BLaER1 (cell line): ENCODE measurements at regions not wholly inside any gene's neighbourhood (a gene's known extent, or its start where the extent isn't known, plus 50 kb on each side); places are given as distances from the start of the nearest gene placed in this dataset.
"Not testable (repeated sequence)": the region's sequence is repeated elsewhere in the genome, so short reads cannot be mapped to it uniquely, and the experiment has no call there.

ENCODE experiments used
- H3K27ac ChIP-seq: shearing (Covaris generic); formaldehyde crosslinking; 2 replicates; pipeline ENCODE4 v1.8.1; 2022
- H3K27me3 ChIP-seq: shearing (Covaris generic); formaldehyde crosslinking; 2 replicates; pipeline ENCODE4 v1.8.1; 2022
- H3K36me3 ChIP-seq: shearing (Covaris generic); formaldehyde crosslinking; 2 replicates; pipeline ENCODE4 v1.8.1; 2022
- H3K4me1 ChIP-seq: shearing (Covaris generic); formaldehyde crosslinking; 2 replicates; pipeline ENCODE4 v1.8.1; 2022
- H3K4me2 ChIP-seq: shearing (Covaris generic); formaldehyde crosslinking; 2 replicates; pipeline ENCODE4 v1.8.1; 2022
- H3K4me3 ChIP-seq: shearing (Covaris generic); formaldehyde crosslinking; 2 replicates; pipeline ENCODE4 v1.8.1; 2022
- H3K9ac ChIP-seq: shearing (Covaris generic); formaldehyde crosslinking; 2 replicates; pipeline ENCODE4 v1.8.1; 2022
- H3K9me3 ChIP-seq: shearing (Covaris generic); formaldehyde crosslinking; 2 replicates; pipeline ENCODE4 v1.8.1; 2022
- H4K20me1 ChIP-seq: shearing (Covaris generic); formaldehyde crosslinking; 2 replicates; pipeline ENCODE4 v1.8.1; 2022
- Cebpa-rat ChIP-seq: shearing (Covaris generic); IDR thresholded peaks from 2 replicates; pipeline ENCODE4 v1.8.1; 2022

- TF ChIP-seq Cebpa-rat = no peak
- H4K20me1 ChIP-seq = no peaks in the 10 kb centered on the region
- H3K4me3 ChIP-seq = no peak overlapping the region
- no peaks in the 10 kb centered on the region for H3K4me1 ChIP-seq
- peaks cover 67% of the 10 kb centered on the region for H3K27me3 ChIP-seq
- no peak overlapping the region for H3K9ac ChIP-seq
- no peaks in the 10 kb centered on the region for H3K9me3 ChIP-seq
- no peak overlapping the region for H3K27ac ChIP-seq
- no peak overlapping the region for H3K4me2 ChIP-seq
- H3K36me3 ChIP-seq = no peaks in the 10 kb centered on the region
Measured at GRCh38 chrX:87003031-87003430, 514.6 kb upstream of the KLHL4 start.

- H3K9me3 ChIP-seq = no peaks in the 10 kb centered on the region
- no peak for TF ChIP-seq Cebpa-rat
- no peaks in the 10 kb centered on the region; the same call in 1 of the 2 replicates for H4K20me1 ChIP-seq
- no peak overlapping the region for H3K9ac ChIP-seq
- no peaks in the 10 kb centered on the region for H3K36me3 ChIP-seq
- no peak overlapping the region for H3K4me3 ChIP-seq
- H3K27me3 ChIP-seq = peaks cover 74% of the 10 kb centered on the region
- H3K4me2 ChIP-seq = no peak overlapping the region
- H3K4me1 ChIP-seq = no peaks in the 10 kb centered on the region
- no peak overlapping the region for H3K27ac ChIP-seq
Measured at GRCh38 chrX:87005183-87005582, 512.4 kb upstream of the KLHL4 start.

- no peaks in the 10 kb centered on the region for H3K4me1 ChIP-seq
- H3K27me3 ChIP-seq = peaks cover 74% of the 10 kb centered on the region
- H3K36me3 ChIP-seq = no peaks in the 10 kb centered on the region
- no peaks in the 10 kb centered on the region for H3K9me3 ChIP-seq
- H3K9ac ChIP-seq = no peak overlapping the region
- H4K20me1 ChIP-seq = no peaks in the 10 kb centered on the region; the same call in 1 of the 2 replicates
- no peak overlapping the region for H3K4me3 ChIP-seq
- no peak for TF ChIP-seq Cebpa-rat
- H3K27ac ChIP-seq = no peak overlapping the region
- no peak overlapping the region for H3K4me2 ChIP-seq
Measured at GRCh38 chrX:87005885-87006284, 511.7 kb upstream of the KLHL4 start.

- no peak overlapping the region for H3K4me3 ChIP-seq
- H3K27ac ChIP-seq = no peak overlapping the region
- no peaks in the 10 kb centered on the region; the same call in 1 of the 2 replicates for H4K20me1 ChIP-seq
- no peak overlapping the region for H3K4me2 ChIP-seq
- no peaks in the 10 kb centered on the region for H3K9me3 ChIP-seq
- peaks cover 68% of the 10 kb centered on the region for H3K27me3 ChIP-seq
- H3K9ac ChIP-seq = no peak overlapping the region
- no peaks in the 10 kb centered on the region for H3K36me3 ChIP-seq
- no peak for TF ChIP-seq Cebpa-rat
- no peaks in the 10 kb centered on the region for H3K4me1 ChIP-seq
Measured at GRCh38 chrX:87006561-87006960, 511.0 kb upstream of the KLHL4 start.

- no peaks in the 10 kb centered on the region for H3K4me1 ChIP-seq
- no peak overlapping the region for H3K27ac ChIP-seq
- H3K4me3 ChIP-seq = no peak overlapping the region
- no peak overlapping the region for H3K9ac ChIP-seq
- no peak for TF ChIP-seq Cebpa-rat
- H3K27me3 ChIP-seq = peaks cover 62% of the 10 kb centered on the region
- H3K36me3 ChIP-seq = no peaks in the 10 kb centered on the region
- H3K4me2 ChIP-seq = no peak overlapping the region
- H4K20me1 ChIP-seq = no peaks in the 10 kb centered on the region
- H3K9me3 ChIP-seq = 0 out of 2 replicates have a peak, but pooled peaks cover 4% of the 10 kb centered on the region
Measured at GRCh38 chrX:87017210-87017609, 500.4 kb upstream of the KLHL4 start.

GRCh38 chrX:87033115-87033514, 484.5 kb upstream of the KLHL4 start:
- H3K4me3 ChIP-seq, H3K9ac ChIP-seq, H3K4me2 ChIP-seq, H3K4me1 ChIP-seq, H3K27ac ChIP-seq, H3K36me3 ChIP-seq, H4K20me1 ChIP-seq: not testable (repeated sequence)
- Histone ChIP-seq H3K27me3 (peaks cover 17% of the 10 kb centered on the region), H3K9me3 (peaks cover 18% of the 10 kb centered on the region)

- Histone ChIP-seq H3K4me2 (no peak overlapping the region), H4K20me1 (no peaks in the 10 kb centered on the region), H3K9ac (no peak overlapping the region), H3K9me3 (no peaks in the 10 kb centered on the region), H3K4me3 (no peak overlapping the region), H3K36me3 (no peaks in the 10 kb centered on the region), H3K4me1 (peaks cover 8% of the 10 kb centered on the region; the same call in 1 of the 2 replicates), H3K27ac (no peak overlapping the region), H3K27me3 (peaks cover 80% of the 10 kb centered on the region)
- TF ChIP-seq Cebpa-rat = no peak
Measured at GRCh38 chrX:87045352-87045751, 472.2 kb upstream of the KLHL4 start.

- Histone ChIP-seq H3K4me3 (no peak overlapping the region), H3K4me2 (no peak overlapping the region), H3K9me3 (no peaks in the 10 kb centered on the region), H4K20me1 (no peaks in the 10 kb centered on the region), H3K9ac (no peak overlapping the region), H3K27ac (no peak overlapping the region), H3K27me3 (peaks cover 60% of the 10 kb centered on the region), H3K36me3 (no peaks in the 10 kb centered on the region), H3K4me1 (no peaks in the 10 kb centered on the region)
- no peak for TF ChIP-seq Cebpa-rat
Measured at GRCh38 chrX:87049567-87049966, 468.0 kb upstream of the KLHL4 start.

- no peak overlapping the region for H3K27ac ChIP-seq
- H3K4me3 ChIP-seq = no peak overlapping the region
- H3K4me1 ChIP-seq = no peaks in the 10 kb centered on the region
- no peaks in the 10 kb centered on the region for H3K36me3 ChIP-seq
- H3K4me2 ChIP-seq = no peak overlapping the region
- peaks cover 69% of the 10 kb centered on the region for H3K27me3 ChIP-seq
- H3K9me3 ChIP-seq = no peaks in the 10 kb centered on the region
- TF ChIP-seq Cebpa-rat = no peak
- H4K20me1 ChIP-seq = no peaks in the 10 kb centered on the region
- no peak overlapping the region for H3K9ac ChIP-seq
Measured at GRCh38 chrX:87063642-87064041, 454.0 kb upstream of the KLHL4 start.

GRCh38 chrX:87064502-87064901, 453.1 kb upstream of the KLHL4 start:
- no peaks in the 10 kb centered on the region for H3K36me3 ChIP-seq
- no peaks in the 10 kb centered on the region for H4K20me1 ChIP-seq
- H3K4me3 ChIP-seq = no peak overlapping the region
- TF ChIP-seq Cebpa-rat = no peak
- H3K9ac ChIP-seq = no peak overlapping the region
- peaks cover 63% of the 10 kb centered on the region for H3K27me3 ChIP-seq
- H3K27ac ChIP-seq = no peak overlapping the region
- no peaks in the 10 kb centered on the region for H3K9me3 ChIP-seq
- no peak overlapping the region for H3K4me2 ChIP-seq
- H3K4me1 ChIP-seq = no peaks in the 10 kb centered on the region

- no peak overlapping the region for H3K9ac ChIP-seq
- no peak overlapping the region for H3K27ac ChIP-seq
- no peaks in the 10 kb centered on the region for H3K36me3 ChIP-seq
- peaks cover 56% of the 10 kb centered on the region for H3K27me3 ChIP-seq
- no peaks in the 10 kb centered on the region for H3K4me1 ChIP-seq
- H3K9me3 ChIP-seq = no peaks in the 10 kb centered on the region
- H4K20me1 ChIP-seq = no peaks in the 10 kb centered on the region
- no peak for TF ChIP-seq Cebpa-rat
- no peak overlapping the region for H3K4me3 ChIP-seq
- no peak overlapping the region for H3K4me2 ChIP-seq
Measured at GRCh38 chrX:87067795-87068369, 449.7 kb upstream of the KLHL4 start.
